ENCODE measurements at regions not wholly inside any gene's neighbourhood (a gene's known extent, or its start where the extent isn't known, plus 50 kb on each side); places are given as distances from the start of the nearest gene placed in this dataset.

GRCh38 chr6:126672649-126673048, 332.7 kb downstream of the CENPW start:
- TF ChIP-seq CTCF (IDR thresholded peaks at IDR 0.05; ENCODE audit: low read length) = no peak
- TF ChIP-seq EZH2phosphoT487 (IDR thresholded peaks at IDR 0.05; ENCODE audit: low read length) = no peak
- no peak for TF ChIP-seq EZH2 (optimal IDR thresholded peaks at IDR 0.05; ENCODE audit: low read depth, low read length)
